PFSK-1 (cell line): ENCODE measurements at regions not wholly inside any gene's neighbourhood (a gene's known extent, or its start where the extent isn't known, plus 50 kb on each side); places are given as distances from the start of the nearest gene placed in this dataset.

Experiments
- FOXP2 ChIP-seq: optimal IDR thresholded peaks from 2 replicates; pipeline ENCODE3; 2011; ENCODE audit warnings: borderline replicate concordance, control low read depth, inconsistent platforms; ENCODE audit not compliant: insufficient read depth; ENCODE audit errors: extremely low read length, extremely low read depth
- POLR2AphosphoS5 ChIP-seq: IDR thresholded peaks from 2 replicates; pipeline ENCODE4 v1.6.1; 2012; ENCODE audit warnings: low read depth, mild to moderate bottlenecking, control low read depth, low read length, moderate library complexity
- SIN3A ChIP-seq: IDR thresholded peaks from 2 replicates; pipeline ENCODE4 v1.6.1; 2012; ENCODE audit warnings: mild to moderate bottlenecking, low read length, moderate library complexity, borderline replicate concordance; ENCODE audit not compliant: insufficient read depth
- TF ChIP-seq, protein P1 (sequence below), 2 experiments: IDR thresholded peaks; 2 replicates each; pipeline versions ENCODE4 v1.6.1 to v1.8.0; 2011 to 2012; ENCODE audit warnings: low read depth in 2 of 2, low read length in 2 of 2, control low read depth in 1 of 2, inconsistent platforms in 1 of 2, mild to moderate bottlenecking in 1 of 2, moderate library complexity in 1 of 2; ENCODE audit not compliant: insufficient read depth in 1 of 2

GRCh38 chr2:118333664-118334063 is 245.4 kb downstream of the INSIG2 start:
- TF ChIP-seq POLR2AphosphoS5 (no peak), SIN3A (no peak), FOXP2 (no peak)
- TF ChIP-seq, protein P1, sequence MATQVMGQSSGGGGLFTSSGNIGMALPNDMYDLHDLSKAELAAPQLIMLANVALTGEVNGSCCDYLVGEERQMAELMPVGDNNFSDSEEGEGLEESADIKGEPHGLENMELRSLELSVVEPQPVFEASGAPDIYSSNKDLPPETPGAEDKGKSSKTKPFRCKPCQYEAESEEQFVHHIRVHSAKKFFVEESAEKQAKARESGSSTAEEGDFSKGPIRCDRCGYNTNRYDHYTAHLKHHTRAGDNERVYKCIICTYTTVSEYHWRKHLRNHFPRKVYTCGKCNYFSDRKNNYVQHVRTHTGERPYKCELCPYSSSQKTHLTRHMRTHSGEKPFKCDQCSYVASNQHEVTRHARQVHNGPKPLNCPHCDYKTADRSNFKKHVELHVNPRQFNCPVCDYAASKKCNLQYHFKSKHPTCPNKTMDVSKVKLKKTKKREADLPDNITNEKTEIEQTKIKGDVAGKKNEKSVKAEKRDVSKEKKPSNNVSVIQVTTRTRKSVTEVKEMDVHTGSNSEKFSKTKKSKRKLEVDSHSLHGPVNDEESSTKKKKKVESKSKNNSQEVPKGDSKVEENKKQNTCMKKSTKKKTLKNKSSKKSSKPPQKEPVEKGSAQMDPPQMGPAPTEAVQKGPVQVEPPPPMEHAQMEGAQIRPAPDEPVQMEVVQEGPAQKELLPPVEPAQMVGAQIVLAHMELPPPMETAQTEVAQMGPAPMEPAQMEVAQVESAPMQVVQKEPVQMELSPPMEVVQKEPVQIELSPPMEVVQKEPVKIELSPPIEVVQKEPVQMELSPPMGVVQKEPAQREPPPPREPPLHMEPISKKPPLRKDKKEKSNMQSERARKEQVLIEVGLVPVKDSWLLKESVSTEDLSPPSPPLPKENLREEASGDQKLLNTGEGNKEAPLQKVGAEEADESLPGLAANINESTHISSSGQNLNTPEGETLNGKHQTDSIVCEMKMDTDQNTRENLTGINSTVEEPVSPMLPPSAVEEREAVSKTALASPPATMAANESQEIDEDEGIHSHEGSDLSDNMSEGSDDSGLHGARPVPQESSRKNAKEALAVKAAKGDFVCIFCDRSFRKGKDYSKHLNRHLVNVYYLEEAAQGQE (IDR thresholded peaks at IDR 0.05; ENCODE audit: insufficient read depth in 1 of 2, low read depth in 2 of 2, low read length in 2 of 2) = no peak
